NCI-H82 treated with DMSO at 0.1 percent for 48 hours (cell line): ENCODE measurements at regions not wholly inside any gene's neighbourhood (a gene's known extent, or its start where the extent isn't known, plus 50 kb on each side); places are given as distances from the start of the nearest gene placed in this dataset.
"Not testable (repeated sequence)": the region's sequence is repeated elsewhere in the genome, so short reads cannot be mapped to it uniquely, and the experiment has no call there.

Source experiments
- DNase-seq: peaks from one replicate; lab custom pipeline; 2025; ENCODE audit not compliant: unreplicated experiment; lab: John Stamatoyannopoulos, UW

- no peak for DNase-seq
Measured at GRCh38 chr18:77369644-77370043, 120.0 kb downstream of the GALR1 start.

GRCh38 chr18:77373730-77374445 is 124.2 kb downstream of the GALR1 start:
- DNase-seq = no peak

- no peak for DNase-seq
Measured at GRCh38 chr18:77374446-77374805, 124.8 kb downstream of the GALR1 start.

- no peak for DNase-seq
Measured at GRCh38 chr18:77376043-77376732, 126.5 kb downstream of the GALR1 start.

GRCh38 chr18:77376733-77377094 is 127.1 kb downstream of the GALR1 start:
- DNase-seq = no peak

GRCh38 chr18:77377813-77378212 is 128.2 kb downstream of the GALR1 start:
- DNase-seq = no peak

GRCh38 chr18:77379976-77380509 is 130.4 kb downstream of the GALR1 start:
- DNase-seq = no peak

GRCh38 chr18:77380695-77381094 is 131.0 kb downstream of the GALR1 start:
- DNase-seq = no peak

- DNase-seq = no peak
Measured at GRCh38 chr18:77392321-77392720, 142.7 kb downstream of the GALR1 start.

- no peak for DNase-seq
Measured at GRCh38 chr18:77393519-77393918, 143.9 kb downstream of the GALR1 start.

GRCh38 chr18:77395953-77396352 is 146.3 kb downstream of the GALR1 start:
- DNase-seq = no peak

GRCh38 chr18:77397056-77397455 is 147.4 kb downstream of the GALR1 start:
- DNase-seq = no peak

GRCh38 chr18:77397617-77398016 is 148.0 kb downstream of the GALR1 start:
- DNase-seq = no peak

GRCh38 chr18:77400561-77400960 is 150.9 kb downstream of the GALR1 start:
- no peak for DNase-seq

- DNase-seq = no peak
Measured at GRCh38 chr18:77401173-77401572, 151.5 kb downstream of the GALR1 start.

GRCh38 chr18:77403969-77404535 is 154.4 kb downstream of the GALR1 start:
- no peak for DNase-seq

- DNase-seq = no peak
Measured at GRCh38 chr18:77405096-77405495, 155.4 kb downstream of the GALR1 start.

- DNase-seq = no peak
Measured at GRCh38 chr18:77407733-77408132, 158.1 kb downstream of the GALR1 start.

- not testable (repeated sequence) for DNase-seq
Measured at GRCh38 chr18:77421546-77421945, 171.9 kb downstream of the GALR1 start.

GRCh38 chr18:77422974-77423867 is 173.6 kb downstream of the GALR1 start:
- no peak for DNase-seq

- no peak for DNase-seq
Measured at GRCh38 chr18:77433076-77433475, 183.4 kb downstream of the GALR1 start.
